Memory B cell (primary cell): ENCODE measurements at regions not wholly inside any gene's neighbourhood (a gene's known extent, or its start where the extent isn't known, plus 50 kb on each side); places are given as distances from the start of the nearest gene placed in this dataset.

ENCODE experiments used
- ATAC-seq: fragments of 150-1000 bp; cut with Tn5 transposase; 2 replicates; pipeline ENCODE4 v1.10.0; 2021; ENCODE audit warnings: low read depth, mild to moderate bottlenecking, moderate library complexity
- DNase-seq, 2 donors: peaks; one replicate each; pipeline ENCODE4 v3.0.0; 2022; ENCODE audit warnings: low spot score in 2 of 2
- H3K27ac Mint-ChIP-seq: one replicate; pipeline ENCODE4 v1.8.0; 2022; ENCODE audit warnings: mild to moderate bottlenecking, moderate library complexity, mixed read lengths
- H3K27me3 Mint-ChIP-seq: one replicate; pipeline ENCODE4 v1.8.0; 2022; ENCODE audit warnings: mixed read lengths
- H3K36me3 Mint-ChIP-seq: one replicate; pipeline ENCODE4 v1.8.0; 2022; ENCODE audit warnings: mild to moderate bottlenecking, mixed read lengths
- H3K4me1 Mint-ChIP-seq: one replicate; pipeline ENCODE4 v1.8.0; 2022; ENCODE audit warnings: mixed read lengths
- H3K4me3 Mint-ChIP-seq: one replicate; pipeline ENCODE4 v1.8.0; 2022; ENCODE audit warnings: mild to moderate bottlenecking, moderate library complexity, mixed read lengths
- H3K9me3 Mint-ChIP-seq: one replicate; pipeline ENCODE4 v1.8.0; 2022; ENCODE audit warnings: mixed read lengths

- DNase-seq = no peak
- Mint-ChIP-seq H3K4me1 (no peaks in the 10 kb centered on the region), H3K36me3 (no peaks in the 10 kb centered on the region), H3K4me3 (no peak overlapping the region), H3K27me3 (no peaks in the 10 kb centered on the region), H3K9me3 (peaks cover 3% of the 10 kb centered on the region), H3K27ac (no peak overlapping the region)
- no peak for ATAC-seq
Observed at GRCh38 chr5:8958602-8959001, 587.3 kb downstream of the SEMA5A start.

- no peak for ATAC-seq
- Mint-ChIP-seq H3K27me3 (no peaks in the 10 kb centered on the region), H3K4me1 (no peaks in the 10 kb centered on the region), H3K36me3 (no peaks in the 10 kb centered on the region), H3K9me3 (peaks cover 3% of the 10 kb centered on the region), H3K4me3 (no peak overlapping the region), H3K27ac (no peak overlapping the region)
- no peak for DNase-seq
Observed at GRCh38 chr5:8961219-8961618, 584.7 kb downstream of the SEMA5A start.

- Mint-ChIP-seq H3K36me3 (no peaks in the 10 kb centered on the region), H3K4me1 (no peaks in the 10 kb centered on the region), H3K4me3 (no peak overlapping the region), H3K9me3 (peaks cover 5% of the 10 kb centered on the region), H3K27me3 (no peaks in the 10 kb centered on the region), H3K27ac (no peak overlapping the region)
- no peak for DNase-seq
- no peak for ATAC-seq
Observed at GRCh38 chr5:8961956-8962355, 583.9 kb downstream of the SEMA5A start.

- no peak for DNase-seq
- Mint-ChIP-seq H3K27ac (no peak overlapping the region), H3K4me3 (no peak overlapping the region), H3K27me3 (no peaks in the 10 kb centered on the region), H3K4me1 (no peaks in the 10 kb centered on the region), H3K36me3 (no peaks in the 10 kb centered on the region), H3K9me3 (peaks cover 3% of the 10 kb centered on the region)
- ATAC-seq = no peak
Observed at GRCh38 chr5:8981016-8981415, 564.9 kb downstream of the SEMA5A start.

- no peak for ATAC-seq
- no peak overlapping the region for H3K27ac Mint-ChIP-seq
Observed at GRCh38 chr5:8981496-8981895, 564.4 kb downstream of the SEMA5A start.

GRCh38 chr5:8984386-8984785 lies 561.5 kb downstream of the SEMA5A start:
- H3K9me3 Mint-ChIP-seq = peaks cover 7% of the 10 kb centered on the region
- H3K4me3 Mint-ChIP-seq = no peak overlapping the region
- H3K36me3 Mint-ChIP-seq = no peaks in the 10 kb centered on the region
- no peak for DNase-seq
- no peaks in the 10 kb centered on the region for H3K27me3 Mint-ChIP-seq
- no peaks in the 10 kb centered on the region for H3K4me1 Mint-ChIP-seq
- H3K27ac Mint-ChIP-seq = no peak overlapping the region
- ATAC-seq = no peak

More at GRCh38 chr5:8981496-8981895, 564.4 kb downstream of the SEMA5A start:
- no peak overlapping the region for H3K4me3 Mint-ChIP-seq
- H3K27me3 Mint-ChIP-seq = no peaks in the 10 kb centered on the region
- no peak for DNase-seq
- peaks cover 3% of the 10 kb centered on the region for H3K9me3 Mint-ChIP-seq
- H3K4me1 Mint-ChIP-seq = no peaks in the 10 kb centered on the region
- no peaks in the 10 kb centered on the region for H3K36me3 Mint-ChIP-seq
